SU-DHL-6 (cell line): ENCODE measurements at regions not wholly inside any gene's neighbourhood (a gene's known extent, or its start where the extent isn't known, plus 50 kb on each side); places are given as distances from the start of the nearest gene placed in this dataset.

Source experiments
- H2AFZ ChIP-seq: fragments of 200-600 bp; sonication (generic); 2 replicates; pipeline ENCODE4 v1.6.1; 2014; ENCODE audit warnings: low read depth, mild to moderate bottlenecking, moderate library complexity, mixed read lengths, antibody characterized with exemption, low read length; ENCODE audit not compliant: severe bottlenecking
- H3F3A ChIP-seq: fragments of 200-600 bp; shearing (Covaris generic); 2 replicates; pipeline ENCODE4 v1.6.0; 2016; ENCODE audit warnings: antibody characterized with exemption, mild to moderate bottlenecking; ENCODE audit not compliant: insufficient read depth
- H3K27ac ChIP-seq: fragments of 200-600 bp; sonication (generic); 2 replicates; pipeline ENCODE4 v1.5.1; 2016; ENCODE audit warnings: low read depth, mild to moderate bottlenecking, low read length, moderate library complexity, mixed read lengths
- H3K27me3 ChIP-seq: fragments of 200-600 bp; sonication (generic), shearing (Covaris generic); 2 replicates; pipeline ENCODE4 v1.6.0; 2014; ENCODE audit warnings: mild to moderate bottlenecking, low read length
- H3K36me3 ChIP-seq: fragments of 200-600 bp; sonication (generic); 2 replicates; pipeline ENCODE4 v1.6.1; 2014; ENCODE audit warnings: mild to moderate bottlenecking, low read length, mixed read lengths
- H3K4me2 ChIP-seq: fragments of 300-600, 200-600 bp; shearing (Covaris generic), sonication (generic); 2 replicates; pipeline ENCODE4 v1.6.0; 2014; ENCODE audit warnings: low read length, low read depth, mild to moderate bottlenecking; ENCODE audit not compliant: poor library complexity, severe bottlenecking
- H3K4me3 ChIP-seq: fragments of 200-600 bp; sonication (generic); 2 replicates; pipeline ENCODE4 v1.5.1; 2014; ENCODE audit warnings: antibody characterized with exemption, low read length, mild to moderate bottlenecking, mixed read lengths; ENCODE audit not compliant: insufficient read depth, poor library complexity, severe bottlenecking
- H3K79me2 ChIP-seq: fragments of 200-600 bp; sonication (generic); 2 replicates; pipeline ENCODE4 v1.6.1; 2014; ENCODE audit warnings: mild to moderate bottlenecking, low read length, moderate library complexity; ENCODE audit not compliant: insufficient read depth
- H3K9ac ChIP-seq: fragments of 200-600 bp; sonication (generic); 2 replicates; pipeline ENCODE4 v1.7.0; 2014; ENCODE audit warnings: mild to moderate bottlenecking, low read length
- H3K9me2 ChIP-seq: fragments of 200-600 bp; sonication (generic); replicated peaks from 2 replicates; pipeline ENCODE4 v1.6.1; 2014; ENCODE audit warnings: low read length; ENCODE audit not compliant: insufficient read depth
- H3K9me3 ChIP-seq: fragments of 200-600 bp; sonication (generic); 2 replicates; pipeline ENCODE4 v1.6.1; 2014; ENCODE audit warnings: low read length, mixed read lengths; ENCODE audit not compliant: insufficient read depth
- H4K20me1 ChIP-seq: fragments of 200-600 bp; sonication (generic); 2 replicates; pipeline ENCODE4 v1.6.1; 2014; ENCODE audit warnings: low read depth, mild to moderate bottlenecking, antibody characterized with exemption, low read length, moderate library complexity, mixed read lengths
- CTCF ChIP-seq: fragments of 200-600 bp; sonication (generic); IDR thresholded peaks from one replicate; pipeline ENCODE4 v1.5.1; 2017; ENCODE audit warnings: antibody characterized with exemption, mild to moderate bottlenecking, low read length, moderate library complexity; ENCODE audit not compliant: insufficient read depth, poor library complexity, severe bottlenecking
- EZH2phosphoT487 ChIP-seq: fragments of 200-600 bp; sonication (generic), shearing (Covaris generic); conservative IDR thresholded peaks from 2 replicates; pipeline ENCODE4 v1.6.1; 2018; ENCODE audit warnings: mild to moderate bottlenecking, antibody characterized with exemption, low read length, moderate library complexity, mixed read lengths

- Histone ChIP-seq H3K4me3 (no peak overlapping the region), H4K20me1 (no peaks in the 10 kb centered on the region), H2AFZ (no peak overlapping the region), H3K9me2 (no peaks in the 10 kb centered on the region), H3K4me2 (no peak overlapping the region), H3K27me3 (peaks cover 6% of the 10 kb centered on the region; the same call in 1 of the 2 replicates), H3F3A (no peaks in the 10 kb centered on the region), H3K9ac (no peak overlapping the region), H3K27ac (no peak overlapping the region), H3K9me3 (no peaks in the 10 kb centered on the region), H3K79me2 (no peaks in the 10 kb centered on the region), H3K36me3 (no peaks in the 10 kb centered on the region)
- no peak for TF ChIP-seq CTCF
These were observed 119.8 kb upstream of the NAV2 start for GRCh38 chr11:19592842-19593241.

- no peak overlapping the region for H3K4me3 ChIP-seq
- H3K79me2 ChIP-seq: no peaks in the 10 kb centered on the region
- peaks cover 6% of the 10 kb centered on the region; the same call in 1 of the 2 replicates for H3K27me3 ChIP-seq
- no peaks in the 10 kb centered on the region for H4K20me1 ChIP-seq
- no peaks in the 10 kb centered on the region for H3F3A ChIP-seq
- H3K9ac ChIP-seq: no peak overlapping the region
- H3K9me3 ChIP-seq: no peaks in the 10 kb centered on the region
- H3K27ac ChIP-seq: no peak overlapping the region
- TF ChIP-seq CTCF (no peak), EZH2phosphoT487 (no peak)
- H2AFZ ChIP-seq: no peak overlapping the region
- no peaks in the 10 kb centered on the region for H3K36me3 ChIP-seq
- no peaks in the 10 kb centered on the region for H3K9me2 ChIP-seq
- no peak overlapping the region for H3K4me2 ChIP-seq
These were observed 122.9 kb upstream of the NAV2 start for GRCh38 chr11:19589567-19590260.

- H2AFZ ChIP-seq: no peak overlapping the region
- no peak for TF ChIP-seq EZH2phosphoT487
- no peak for TF ChIP-seq CTCF
- H4K20me1 ChIP-seq: no peaks in the 10 kb centered on the region
- H3K9ac ChIP-seq: no peak overlapping the region
- no peak overlapping the region for H3K4me3 ChIP-seq
- peaks cover 6% of the 10 kb centered on the region; the same call in 1 of the 2 replicates for H3K27me3 ChIP-seq
- no peaks in the 10 kb centered on the region for H3K9me2 ChIP-seq
- H3K27ac ChIP-seq: no peak overlapping the region
- no peaks in the 10 kb centered on the region for H3K9me3 ChIP-seq
- H3K79me2 ChIP-seq: no peaks in the 10 kb centered on the region
- no peaks in the 10 kb centered on the region for H3K36me3 ChIP-seq
- H3F3A ChIP-seq: no peaks in the 10 kb centered on the region
- no peak overlapping the region for H3K4me2 ChIP-seq
These were observed 124.7 kb upstream of the NAV2 start for GRCh38 chr11:19587979-19588378.
